ENCODE measurements at regions not wholly inside any gene's neighbourhood (a gene's known extent, or its start where the extent isn't known, plus 50 kb on each side); places are given as distances from the start of the nearest gene placed in this dataset.
"Not testable (repeated sequence)": the region's sequence is repeated elsewhere in the genome, so short reads cannot be mapped to it uniquely, and the experiment has no call there.

GRCh38 chr9:31597086-31597485 lies 787.4 kb upstream of the ACO1 start:
- TF ChIP-seq EZH2, CTCF (IDR thresholded peaks at IDR 0.05): not testable (repeated sequence)

All from neural progenitor cell (in vitro differentiated cells).